ENCODE measurements at regions not wholly inside any gene's neighbourhood (a gene's known extent, or its start where the extent isn't known, plus 50 kb on each side); places are given as distances from the start of the nearest gene placed in this dataset.
"Not testable (repeated sequence)": the region's sequence is repeated elsewhere in the genome, so short reads cannot be mapped to it uniquely, and the experiment has no call there.

GRCh38 chr7:68248973-68249372 lies 1252.3 kb downstream of the TYW1 start:
- no peak for DNase-seq (ENCODE audit: low read depth in 3 of 3, low spot score in 2 of 3)

GRCh38 chr7:68249611-68250010 lies 1253.0 kb downstream of the TYW1 start:
- DNase-seq (ENCODE audit: low read depth in 3 of 3, low spot score in 2 of 3): no peak

- DNase-seq (ENCODE audit: low read depth in 3 of 3, low spot score in 2 of 3): no peak
These were observed 1253.5 kb downstream of the TYW1 start for GRCh38 chr7:68250143-68250542.

GRCh38 chr7:68254815-68255214 lies 1258.2 kb downstream of the TYW1 start:
- DNase-seq (ENCODE audit: low read depth in 3 of 3, low spot score in 2 of 3): not testable (repeated sequence)

GRCh38 chr7:68256295-68256694 lies 1259.7 kb downstream of the TYW1 start:
- DNase-seq (ENCODE audit: low read depth in 3 of 3, low spot score in 2 of 3): no peak

- DNase-seq (ENCODE audit: low read depth in 3 of 3, low spot score in 2 of 3): peak in 1 of 3 donors; percentile 21
These were observed 1262.0 kb downstream of the TYW1 start for GRCh38 chr7:68258609-68259008.

- no peak for DNase-seq (ENCODE audit: low read depth in 3 of 3, low spot score in 2 of 3)
These were observed 1268.6 kb downstream of the TYW1 start for GRCh38 chr7:68265258-68265657.

GRCh38 chr7:68266004-68266579 lies 1269.5 kb downstream of the TYW1 start:
- DNase-seq (ENCODE audit: low read depth in 3 of 3, low spot score in 2 of 3): no peak

GRCh38 chr7:68267486-68267885 lies 1270.9 kb downstream of the TYW1 start:
- no peak for DNase-seq (ENCODE audit: low read depth in 3 of 3, low spot score in 2 of 3)

- no peak for DNase-seq (ENCODE audit: low read depth in 3 of 3, low spot score in 2 of 3)
These were observed 1272.8 kb downstream of the TYW1 start for GRCh38 chr7:68269405-68269804.

- DNase-seq (ENCODE audit: low read depth in 3 of 3, low spot score in 2 of 3): no peak
These were observed 1275.9 kb downstream of the TYW1 start for GRCh38 chr7:68272507-68272906.

GRCh38 chr7:68276725-68277124 lies 1280.1 kb downstream of the TYW1 start:
- no peak for DNase-seq (ENCODE audit: low read depth in 3 of 3, low spot score in 2 of 3)

- no peak for DNase-seq (ENCODE audit: low read depth in 3 of 3, low spot score in 2 of 3)
These were observed 1283.3 kb downstream of the TYW1 start for GRCh38 chr7:68279827-68280400.

- no peak for DNase-seq (ENCODE audit: low read depth in 3 of 3, low spot score in 2 of 3)
These were observed 1284.3 kb downstream of the TYW1 start for GRCh38 chr7:68280931-68281330.

- no peak for DNase-seq (ENCODE audit: low read depth in 3 of 3, low spot score in 2 of 3)
These were observed 1291.5 kb downstream of the TYW1 start for GRCh38 chr7:68288144-68288593.

GRCh38 chr7:68291710-68292109 lies 1295.1 kb downstream of the TYW1 start:
- no peak for DNase-seq (ENCODE audit: low read depth in 3 of 3, low spot score in 2 of 3)

- no peak for DNase-seq (ENCODE audit: low read depth in 3 of 3, low spot score in 2 of 3)
These were observed 1298.8 kb downstream of the TYW1 start for GRCh38 chr7:68295386-68295785.

- DNase-seq (ENCODE audit: low read depth in 3 of 3, low spot score in 2 of 3): no peak
These were observed 1293.7 kb upstream of the AUTS2 start for GRCh38 chr7:68304536-68304935.

GRCh38 chr7:68306692-68307107 lies 1291.6 kb upstream of the AUTS2 start:
- DNase-seq (ENCODE audit: low read depth in 3 of 3, low spot score in 2 of 3): no peak

- no peak for DNase-seq (ENCODE audit: low read depth in 3 of 3, low spot score in 2 of 3)
These were observed 1289.0 kb upstream of the AUTS2 start for GRCh38 chr7:68309271-68309670.

GRCh38 chr7:68309806-68310205 lies 1288.5 kb upstream of the AUTS2 start:
- DNase-seq (ENCODE audit: low read depth in 3 of 3, low spot score in 2 of 3): no peak

GRCh38 chr7:68311958-68312357 lies 1286.3 kb upstream of the AUTS2 start:
- no peak for DNase-seq (ENCODE audit: low read depth in 3 of 3, low spot score in 2 of 3)

- DNase-seq (ENCODE audit: low read depth in 3 of 3, low spot score in 2 of 3): no peak
These were observed 1284.5 kb upstream of the AUTS2 start for GRCh38 chr7:68313806-68314205.
